ENCODE measurements at regions not wholly inside any gene's neighbourhood (a gene's known extent, or its start where the extent isn't known, plus 50 kb on each side); places are given as distances from the start of the nearest gene placed in this dataset.
A peak's percentile ranks its signal among the peaks of the same experiment; 100 is the strongest.

DNA sequence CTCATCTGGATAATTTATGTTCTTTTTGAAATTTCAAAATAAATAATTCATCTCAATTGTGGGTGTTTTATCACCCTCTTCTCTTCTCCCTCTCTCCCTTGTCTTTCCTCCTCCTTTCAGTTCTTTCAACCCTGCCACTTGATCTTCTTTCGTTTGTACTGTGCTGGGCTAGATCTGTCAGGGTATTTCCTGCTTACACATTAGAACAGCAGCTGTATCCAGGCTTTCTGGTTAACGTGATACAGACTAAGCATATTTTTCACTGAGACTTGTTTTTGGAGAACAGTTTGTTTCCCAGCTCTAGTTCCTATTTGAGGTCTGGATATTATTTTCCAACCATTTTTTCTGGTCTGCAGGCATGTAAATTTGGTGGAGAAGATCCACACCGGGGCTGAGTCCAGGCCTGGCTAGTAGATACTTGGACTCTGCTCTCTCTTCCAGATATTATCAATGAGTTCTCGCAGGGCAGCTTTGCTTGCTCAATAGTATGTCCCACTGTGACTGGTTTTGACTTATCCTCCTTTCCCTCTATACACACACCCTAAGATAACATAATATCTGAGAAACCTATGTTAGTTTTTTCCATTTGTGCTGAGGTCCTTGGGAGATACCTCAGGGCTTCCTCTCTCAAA is 1310.7 kb upstream of the TENM3 start:
- RAD21 ChIA-PET (ENCODE audit: unreplicated experiment): no interaction called here
- SMC1A ChIA-PET (ENCODE audit: uncharacterized antibody, unreplicated experiment): no interaction called here
- Histone ChIP-seq H3K27ac (ENCODE audit: control insufficient read depth, insufficient read depth) (no peak overlapping the region), H3K9me3 (replicated peaks; ENCODE audit: control insufficient read depth, insufficient read depth, low read length) (no peaks in the 10 kb centered on the region), H3K4me2 (ENCODE audit: control insufficient read depth, insufficient read depth) (no peak overlapping the region), H2AFZ (ENCODE audit: control insufficient read depth, low read depth, low read length) (no peak overlapping the region), H3K4me1 (ENCODE audit: control insufficient read depth, insufficient read depth, low read length) (no peaks in the 10 kb centered on the region), H3K79me2 (ENCODE audit: control insufficient read depth, insufficient read depth, low read length) (no peaks in the 10 kb centered on the region), H3K4me3 (no peak overlapping the region), H3K27me3 (replicated peaks in 1 of 2; ENCODE audit: control insufficient read depth in 2 of 2, insufficient read depth in 2 of 2, low read length in 1 of 2) (no peaks in the 10 kb centered on the region), H4K20me1 (ENCODE audit: control insufficient read depth, insufficient read depth) (no peaks in the 10 kb centered on the region), H3K36me3 (ENCODE audit: control insufficient read depth in 2 of 2, insufficient read depth in 2 of 2, low read length in 1 of 2) (no peaks in the 10 kb centered on the region), H3K9ac (ENCODE audit: control insufficient read depth, insufficient read depth, low read length) (no peak overlapping the region)
- DNase-seq (ENCODE audit: low read depth, low spot score): no peak
- 0 out of 3 replicates have a peak, but pooled peaks have one; percentile 29 for ATAC-seq
- intact Hi-C loops (cut with micrococcal nuclease; ENCODE audit: unreplicated experiment) (no loop called here), in situ Hi-C loops (cut with MboI) (no loop called here)
- BruUV-seq (replicated peaks): no TSS peak
- no peak for FAIRE-seq
- CTCF ChIA-PET: no interaction called here
- TF ChIP-seq HCFC1 (IDR thresholded peaks at IDR 0.05; ENCODE audit: low read length) (no peak), PAX8 (IDR thresholded peaks at IDR 0.05) (no peak), CEBPB (IDR thresholded peaks at IDR 0.05; ENCODE audit: borderline replicate concordance in 1 of 2, low read depth in 2 of 2, low read length in 2 of 2) (no peak), NR2C1 (IDR thresholded peaks at IDR 0.05) (no peak), RBBP5 (conservative IDR thresholded peaks at IDR 0.05) (no peak), YBX1 (IDR thresholded peaks at IDR 0.05) (no peak)
- TF ChIP-seq, protein P1, sequence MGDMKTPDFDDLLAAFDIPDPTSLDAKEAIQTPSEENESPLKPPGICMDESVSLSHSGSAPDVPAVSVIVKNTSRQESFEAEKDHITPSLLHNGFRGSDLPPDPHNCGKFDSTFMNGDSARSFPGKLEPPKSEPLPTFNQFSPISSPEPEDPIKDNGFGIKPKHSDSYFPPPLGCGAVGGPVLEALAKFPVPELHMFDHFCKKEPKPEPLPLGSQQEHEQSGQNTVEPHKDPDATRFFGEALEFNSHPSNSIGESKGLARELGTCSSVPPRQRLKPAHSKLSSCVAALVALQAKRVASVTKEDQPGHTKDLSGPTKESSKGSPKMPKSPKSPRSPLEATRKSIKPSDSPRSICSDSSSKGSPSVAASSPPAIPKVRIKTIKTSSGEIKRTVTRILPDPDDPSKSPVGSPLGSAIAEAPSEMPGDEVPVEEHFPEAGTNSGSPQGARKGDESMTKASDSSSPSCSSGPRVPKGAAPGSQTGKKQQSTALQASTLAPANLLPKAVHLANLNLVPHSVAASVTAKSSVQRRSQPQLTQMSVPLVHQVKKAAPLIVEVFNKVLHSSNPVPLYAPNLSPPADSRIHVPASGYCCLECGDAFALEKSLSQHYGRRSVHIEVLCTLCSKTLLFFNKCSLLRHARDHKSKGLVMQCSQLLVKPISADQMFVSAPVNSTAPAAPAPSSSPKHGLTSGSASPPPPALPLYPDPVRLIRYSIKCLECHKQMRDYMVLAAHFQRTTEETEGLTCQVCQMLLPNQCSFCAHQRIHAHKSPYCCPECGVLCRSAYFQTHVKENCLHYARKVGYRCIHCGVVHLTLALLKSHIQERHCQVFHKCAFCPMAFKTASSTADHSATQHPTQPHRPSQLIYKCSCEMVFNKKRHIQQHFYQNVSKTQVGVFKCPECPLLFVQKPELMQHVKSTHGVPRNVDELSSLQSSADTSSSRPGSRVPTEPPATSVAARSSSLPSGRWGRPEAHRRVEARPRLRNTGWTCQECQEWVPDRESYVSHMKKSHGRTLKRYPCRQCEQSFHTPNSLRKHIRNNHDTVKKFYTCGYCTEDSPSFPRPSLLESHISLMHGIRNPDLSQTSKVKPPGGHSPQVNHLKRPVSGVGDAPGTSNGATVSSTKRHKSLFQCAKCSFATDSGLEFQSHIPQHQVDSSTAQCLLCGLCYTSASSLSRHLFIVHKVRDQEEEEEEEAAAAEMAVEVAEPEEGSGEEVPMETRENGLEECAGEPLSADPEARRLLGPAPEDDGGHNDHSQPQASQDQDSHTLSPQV (IDR thresholded peaks at IDR 0.05): no peak
- TF ChIP-seq, protein P2, sequence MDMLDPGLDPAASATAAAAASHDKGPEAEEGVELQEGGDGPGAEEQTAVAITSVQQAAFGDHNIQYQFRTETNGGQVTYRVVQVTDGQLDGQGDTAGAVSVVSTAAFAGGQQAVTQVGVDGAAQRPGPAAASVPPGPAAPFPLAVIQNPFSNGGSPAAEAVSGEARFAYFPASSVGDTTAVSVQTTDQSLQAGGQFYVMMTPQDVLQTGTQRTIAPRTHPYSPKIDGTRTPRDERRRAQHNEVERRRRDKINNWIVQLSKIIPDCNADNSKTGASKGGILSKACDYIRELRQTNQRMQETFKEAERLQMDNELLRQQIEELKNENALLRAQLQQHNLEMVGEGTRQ (IDR thresholded peaks at IDR 0.05; ENCODE audit: borderline replicate concordance, low read depth, low read length): no peak
- POLR2A ChIA-PET: interaction anchor here (0.6 kb wide), 1 partner anchor 127 kb away, joined by 3 read pairs; no protein-coding TSS in a partner anchor
- WGBS (ENCODE audit: insufficient coverage, insufficient replicate concordance, low lambda C conversion rate, missing lambda C conversion rate): 0% methylated on average over 4 of the region's 4 CpGs

Measured in GM12878 (cell line).